K562 (cell line): ENCODE measurements at regions not wholly inside any gene's neighbourhood (a gene's known extent, or its start where the extent isn't known, plus 50 kb on each side); places are given as distances from the start of the nearest gene placed in this dataset.

ENCODE experiments used
- CBX2 ChIP-seq: fragments of 200-600 bp; sonication (generic); IDR thresholded peaks from one replicate; pipeline ENCODE4 v1.6.1; 2012; ENCODE audit warnings: mild to moderate bottlenecking, low read length, inconsistent platforms; ENCODE audit not compliant: insufficient read depth, poor library complexity, severe bottlenecking
- FOXK2 ChIP-seq, 2 experiments: fragments of 450-650 bp; IDR thresholded peaks in 1 of 2; conservative IDR thresholded peaks in 1 of 2; 2 replicates each; pipeline ENCODE4 v1.6.1; 2016; ENCODE audit warnings: low read depth in 2 of 2, mild to moderate bottlenecking in 1 of 2
- MAFF ChIP-seq: IDR thresholded peaks from 2 replicates; pipeline ENCODE4 v1.6.1; 2012; ENCODE audit warnings: low read length, improper control_type of control experiment
- MEF2D ChIP-seq: conservative IDR thresholded peaks from 2 replicates; pipeline ENCODE4 v1.6.1; 2016; ENCODE audit warnings: low read depth, missing genetic modification characterization, missing compliant biosample characterization
- NFIC ChIP-seq: fragments of 450-650 bp; IDR thresholded peaks from 2 replicates; pipeline ENCODE4 v1.6.1; 2017; ENCODE audit warnings: mild to moderate bottlenecking, inconsistent platforms
- PML ChIP-seq: IDR thresholded peaks from 2 replicates; pipeline ENCODE4 v1.6.1; 2012; ENCODE audit warnings: low read length, inconsistent platforms
- RBM39 ChIP-seq: fragments of 200-400 bp; formaldehyde crosslinking; optimal IDR thresholded peaks from 2 replicates; pipeline ENCODE3; 2018; ENCODE audit warnings: low read depth, low read length
- SIN3A ChIP-seq, 2 experiments: fragments of 150-350 bp in 1 of 2; IDR thresholded peaks; 2 replicates each; pipeline ENCODE4 v1.6.1; 2011 to 2016; ENCODE audit warnings: borderline replicate concordance in 2 of 2, low read depth in 2 of 2, low read length in 2 of 2, mild to moderate bottlenecking in 2 of 2, moderate library complexity in 2 of 2; ENCODE audit not compliant: control insufficient read depth in 1 of 2
- SIN3B ChIP-seq: fragments of 450-650 bp; IDR thresholded peaks from 2 replicates; pipeline ENCODE4 v1.6.1; 2017; ENCODE audit warnings: low read depth, mild to moderate bottlenecking, moderate library complexity
- STAT5B ChIP-seq: fragments of 250-450 bp; sonication (Bioruptor Pico); IDR thresholded peaks from 2 replicates; pipeline ENCODE4 v1.8.0; 2021; ENCODE audit warnings: mild to moderate bottlenecking, inconsistent platforms
- USF2 ChIP-seq: sonication (generic); formaldehyde crosslinking; IDR thresholded peaks from 2 replicates; pipeline ENCODE4 v1.5.0; 2020; ENCODE audit warnings: missing genetic modification reagents
- ZNF133 ChIP-seq: fragments of 250-450 bp; sonication (Bioruptor Pico); IDR thresholded peaks from 2 replicates; pipeline ENCODE4 v1.4.0; 2020; ENCODE audit warnings: mild to moderate bottlenecking
- ZNF431 ChIP-seq: sonication (generic); formaldehyde crosslinking; IDR thresholded peaks from 2 replicates; pipeline ENCODE4 v1.8.0; 2022; ENCODE audit warnings: mild to moderate bottlenecking, missing genetic modification reagents
- TF ChIP-seq, protein P1 (sequence below), 3 experiments: IDR thresholded peaks in 2 of 3; conservative IDR thresholded peaks in 1 of 3; 2 replicates each; pipeline ENCODE4 v1.5.1; 2011 to 2012; ENCODE audit warnings: low read length in 3 of 3, mild to moderate bottlenecking in 3 of 3, control low read depth in 2 of 3, improper control_type of control experiment in 1 of 3, inconsistent platforms in 1 of 3, low read depth in 1 of 3, mixed read lengths in 1 of 3, moderate library complexity in 1 of 3; ENCODE audit not compliant: insufficient read depth in 2 of 3

GRCh38 chr10:62626817-62627216, 177.7 kb upstream of the ADO start:
- TF ChIP-seq ZNF133 (CRISPR knock-in tag) (no peak), USF2 (CRISPR knock-in tag) (no peak), MEF2D (tag) (no peak), PML (no peak), MAFF (no peak), STAT5B (CRISPR knock-in tag) (no peak), SIN3B (no peak), ZNF431 (CRISPR knock-in tag) (no peak), SIN3A (IDR thresholded peaks at IDR 0.05; ENCODE audit: borderline replicate concordance in 2 of 2, control insufficient read depth in 1 of 2, low read depth in 2 of 2, low read length in 2 of 2) (no peak), NFIC (no peak), RBM39 (no peak), FOXK2 (conservative IDR thresholded peaks at IDR 0.05 in 1 of 2, IDR thresholded peaks at IDR 0.05 in 1 of 2; ENCODE audit: low read depth in 2 of 2) (no peak), CBX2 (no peak)
- TF ChIP-seq, protein P1, sequence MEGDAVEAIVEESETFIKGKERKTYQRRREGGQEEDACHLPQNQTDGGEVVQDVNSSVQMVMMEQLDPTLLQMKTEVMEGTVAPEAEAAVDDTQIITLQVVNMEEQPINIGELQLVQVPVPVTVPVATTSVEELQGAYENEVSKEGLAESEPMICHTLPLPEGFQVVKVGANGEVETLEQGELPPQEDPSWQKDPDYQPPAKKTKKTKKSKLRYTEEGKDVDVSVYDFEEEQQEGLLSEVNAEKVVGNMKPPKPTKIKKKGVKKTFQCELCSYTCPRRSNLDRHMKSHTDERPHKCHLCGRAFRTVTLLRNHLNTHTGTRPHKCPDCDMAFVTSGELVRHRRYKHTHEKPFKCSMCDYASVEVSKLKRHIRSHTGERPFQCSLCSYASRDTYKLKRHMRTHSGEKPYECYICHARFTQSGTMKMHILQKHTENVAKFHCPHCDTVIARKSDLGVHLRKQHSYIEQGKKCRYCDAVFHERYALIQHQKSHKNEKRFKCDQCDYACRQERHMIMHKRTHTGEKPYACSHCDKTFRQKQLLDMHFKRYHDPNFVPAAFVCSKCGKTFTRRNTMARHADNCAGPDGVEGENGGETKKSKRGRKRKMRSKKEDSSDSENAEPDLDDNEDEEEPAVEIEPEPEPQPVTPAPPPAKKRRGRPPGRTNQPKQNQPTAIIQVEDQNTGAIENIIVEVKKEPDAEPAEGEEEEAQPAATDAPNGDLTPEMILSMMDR (IDR thresholded peaks at IDR 0.05 in 2 of 3, conservative IDR thresholded peaks at IDR 0.05 in 1 of 3; ENCODE audit: insufficient read depth in 2 of 3, low read depth in 1 of 3, low read length in 3 of 3), result no peak
